GM11168 (cell line): ENCODE measurements at regions not wholly inside any gene's neighbourhood (a gene's known extent, or its start where the extent isn't known, plus 50 kb on each side); places are given as distances from the start of the nearest gene placed in this dataset.

Source experiments
- in situ Hi-C: fragments of 300-500 bp; cut with MboI; formaldehyde crosslinking; loops from one replicate; pipeline ENCODE4 v1.12.0; 2022; ENCODE audit warnings: low sequenced_read_pairs; ENCODE audit not compliant: unreplicated experiment

- in situ Hi-C loops: loop anchor here (25.0 kb wide), 1 partner anchor 801 kb away; no protein-coding TSS in a partner anchor
These were observed 363.9 kb upstream of the SEMA6A start for GRCh38 chr5:116938488-116938887.

GRCh38 chr5:116935561-116936162, 361.0 kb upstream of the SEMA6A start:
- in situ Hi-C loops: loop anchor here (25.0 kb wide), 1 partner anchor 798 kb away; no protein-coding TSS in a partner anchor

- in situ Hi-C loops: loop anchor here (25.0 kb wide), 1 partner anchor 793 kb away; no protein-coding TSS in a partner anchor
These were observed 356.0 kb upstream of the SEMA6A start for GRCh38 chr5:116930616-116931015.

GRCh38 chr5:116923344-116923743, 348.7 kb upstream of the SEMA6A start:
- in situ Hi-C loops: no loop called here

- in situ Hi-C loops: no loop called here
These were observed 347.9 kb upstream of the SEMA6A start for GRCh38 chr5:116922532-116922931.

GRCh38 chr5:116914869-116915504, 340.4 kb upstream of the SEMA6A start:
- in situ Hi-C loops: no loop called here

- in situ Hi-C loops: no loop called here
These were observed 337.6 kb upstream of the SEMA6A start for GRCh38 chr5:116912221-116912620.

- in situ Hi-C loops: no loop called here
These were observed 336.5 kb upstream of the SEMA6A start for GRCh38 chr5:116911074-116911473.

GRCh38 chr5:116908537-116908936, 333.9 kb upstream of the SEMA6A start:
- in situ Hi-C loops: no loop called here

- in situ Hi-C loops: no loop called here
These were observed 331.3 kb upstream of the SEMA6A start for GRCh38 chr5:116905885-116906284.

GRCh38 chr5:116900793-116901192, 326.2 kb upstream of the SEMA6A start:
- in situ Hi-C loops: no loop called here

GRCh38 chr5:116898917-116899316, 324.3 kb upstream of the SEMA6A start:
- in situ Hi-C loops: no loop called here

- in situ Hi-C loops: no loop called here
These were observed 322.7 kb upstream of the SEMA6A start for GRCh38 chr5:116897291-116897690.

- in situ Hi-C loops: no loop called here
These were observed 321.4 kb upstream of the SEMA6A start for GRCh38 chr5:116896001-116896400.

- in situ Hi-C loops: no loop called here
These were observed 318.4 kb upstream of the SEMA6A start for GRCh38 chr5:116892993-116893392.

GRCh38 chr5:116887104-116887503, 312.5 kb upstream of the SEMA6A start:
- in situ Hi-C loops: no loop called here

- in situ Hi-C loops: no loop called here
These were observed 311.2 kb upstream of the SEMA6A start for GRCh38 chr5:116885825-116886224.

- in situ Hi-C loops: no loop called here
These were observed 309.3 kb upstream of the SEMA6A start for GRCh38 chr5:116883875-116884274.

GRCh38 chr5:116881921-116882531, 307.4 kb upstream of the SEMA6A start:
- in situ Hi-C loops: no loop called here

- in situ Hi-C loops: no loop called here
These were observed 306.0 kb upstream of the SEMA6A start for GRCh38 chr5:116880601-116881000.

GRCh38 chr5:116880150-116880549, 305.5 kb upstream of the SEMA6A start:
- in situ Hi-C loops: no loop called here
